Prostate gland (tissue), 2 donors: ENCODE measurements at regions not wholly inside any gene's neighbourhood (a gene's known extent, or its start where the extent isn't known, plus 50 kb on each side); places are given as distances from the start of the nearest gene placed in this dataset.
"Not testable (repeated sequence)": the region's sequence is repeated elsewhere in the genome, so short reads cannot be mapped to it uniquely, and the experiment has no call there.

ENCODE experiments used
- DNase-seq: peaks from one replicate; pipeline ENCODE4 v3.0.0-alpha.2; 2019; ENCODE audit warnings: low spot score
- H3K27ac ChIP-seq, 2 donors: fragments of 200-600 bp; sonication (generic); 2 replicates each; pipeline ENCODE4 v1.5.1; 2017 to 2019
- H3K27me3 ChIP-seq: fragments of 200-600 bp; sonication (generic); replicated peaks from 2 replicates; pipeline ENCODE4 v1.5.1; 2019; ENCODE audit not compliant: insufficient read depth
- H3K36me3 ChIP-seq, 2 donors: fragments of 200-600 bp; sonication (generic); 1 replicate in 1 of 2; 2 replicates in 1 of 2; pipeline versions ENCODE4 v1.5.1 to v1.8.1; 2017 to 2019
- H3K4me1 ChIP-seq: fragments of 200-600 bp; sonication (generic); replicated peaks from 2 replicates; pipeline ENCODE4 v1.5.1; 2019
- H3K4me3 ChIP-seq, 2 donors: fragments of 200-600 bp; sonication (generic); 2 replicates each; pipeline ENCODE4 v1.5.1; 2017 to 2019
- H3K9me3 ChIP-seq: fragments of 200-600 bp; sonication (generic); 2 replicates; pipeline ENCODE4 v1.5.1; 2017
- CTCF ChIP-seq, 4 experiments: fragments of 200-600 bp in 2 of 4; fragments of 450-650 bp in 2 of 4; sonication (generic) in 2 of 4; IDR thresholded peaks; 1 replicate in 3 of 4; 2 replicates in 1 of 4; pipeline ENCODE4 v1.5.1; 2016 to 2019; ENCODE audit warnings: antibody characterized with exemption in 4 of 4, mild to moderate bottlenecking in 2 of 4, moderate library complexity in 2 of 4
- POLR2A ChIP-seq: fragments of 450-650 bp; IDR thresholded peaks from one replicate; pipeline ENCODE4 v1.6.1; 2016; ENCODE audit warnings: antibody characterized with exemption, mild to moderate bottlenecking
- POLR2AphosphoS5 ChIP-seq: sonication (generic); formaldehyde crosslinking; IDR thresholded peaks from one replicate; pipeline ENCODE4 v1.6.1; 2017; ENCODE audit warnings: antibody characterized with exemption
- WGBS: methylation state at CpG from one replicate; pipeline ENCODE4 v1.1.5; 2018; 5-methylcytosine and 5-hydroxymethylcytosine counted together
- intact Hi-C: fragments of 100-400 bp; cut with DNase I; formaldehyde crosslinking; loops from one replicate; pipeline ENCODE4 v1.14.2; 2022

GRCh38 chr19:56980906-56981305 lies 138.9 kb upstream of the USP29 start:
- Histone ChIP-seq H3K27ac (no peak overlapping the region), H3K27me3 (no peaks in the 10 kb centered on the region), H3K4me1 (no peaks in the 10 kb centered on the region), H3K9me3 (no peaks in the 10 kb centered on the region), H3K36me3 (no peaks in the 10 kb centered on the region), H3K4me3 (no peak overlapping the region)
- 57% methylated on average over 16 of the region's 16 CpGs for WGBS
- no peak for DNase-seq
- TF ChIP-seq POLR2A (no peak), POLR2AphosphoS5 (no peak), CTCF (IDR thresholded peaks at IDR 0.05) (no peak)
- intact Hi-C loops = no loop called here

GRCh38 chr19:56981440-56981839 lies 138.3 kb upstream of the USP29 start:
- WGBS = 91% methylated on average over 10 of the region's 10 CpGs
- DNase-seq, H3K4me3 ChIP-seq, H3K4me1 ChIP-seq, H3K27ac ChIP-seq, intact Hi-C loops, H3K9me3 ChIP-seq, H3K36me3 ChIP-seq, H3K27me3 ChIP-seq: not testable (repeated sequence)

DNA sequence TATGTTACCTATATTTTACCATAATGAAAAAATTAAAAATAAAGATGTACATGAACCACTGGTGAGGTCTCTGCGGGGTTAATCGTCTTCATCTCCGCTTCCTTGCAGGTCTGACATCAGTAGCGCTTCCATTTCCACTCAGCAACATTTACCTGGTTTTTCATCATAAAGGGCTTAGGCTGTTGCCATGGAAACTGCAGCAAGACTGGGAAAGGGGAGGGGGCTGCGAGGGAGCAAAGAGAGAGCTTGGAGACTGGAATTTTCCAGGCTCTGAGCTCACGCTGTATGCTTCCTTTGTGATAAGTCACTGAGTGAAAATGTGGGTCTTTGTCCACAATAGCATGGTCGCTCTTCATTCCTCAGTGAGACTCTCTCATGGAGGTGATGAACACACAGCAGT lies 136.6 kb upstream of the USP29 start:
- no peaks in the 10 kb centered on the region for H3K9me3 ChIP-seq
- intact Hi-C loops = no loop called here
- no peaks in the 10 kb centered on the region for H3K4me1 ChIP-seq
- no peak overlapping the region for H3K27ac ChIP-seq
- H3K4me3 ChIP-seq = no peak overlapping the region
- WGBS = 31% methylated on average over 7 of the region's 7 CpGs
- TF ChIP-seq CTCF (IDR thresholded peaks at IDR 0.05) (no peak), POLR2AphosphoS5 (no peak), POLR2A (no peak)
- DNase-seq = no peak
- H3K27me3 ChIP-seq = no peaks in the 10 kb centered on the region
- H3K36me3 ChIP-seq = no peaks in the 10 kb centered on the region

DNA sequence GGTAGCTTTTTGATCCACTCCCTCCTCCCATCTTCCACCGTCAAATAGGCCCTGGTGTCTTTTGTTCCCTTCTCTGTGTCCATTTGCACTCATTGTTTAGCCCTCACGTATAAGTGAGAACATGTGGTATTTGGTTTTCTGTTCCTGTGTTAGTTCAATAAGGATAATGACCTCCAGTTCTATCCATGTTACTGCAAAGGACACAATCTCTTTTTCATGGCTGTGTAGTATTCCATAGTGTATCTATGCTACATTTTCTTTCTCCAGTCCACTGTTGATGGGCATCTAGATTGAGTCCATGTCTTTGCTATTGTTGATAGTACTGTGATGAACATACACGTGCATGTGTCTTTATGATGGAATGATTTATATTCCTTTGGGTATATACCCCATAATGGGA lies 136.0 kb upstream of the USP29 start:
- WGBS = 85% methylated on average over 3 of the region's 3 CpGs
- no peaks in the 10 kb centered on the region for H3K4me1 ChIP-seq
- no peaks in the 10 kb centered on the region for H3K36me3 ChIP-seq
- intact Hi-C loops = no loop called here
- H3K9me3 ChIP-seq = no peaks in the 10 kb centered on the region
- H3K4me3 ChIP-seq = no peak overlapping the region
- TF ChIP-seq CTCF (IDR thresholded peaks at IDR 0.05) (no peak), POLR2A (no peak), POLR2AphosphoS5 (no peak)
- DNase-seq = no peak
- no peaks in the 10 kb centered on the region for H3K27me3 ChIP-seq
- H3K27ac ChIP-seq = no peak overlapping the region

- WGBS = 67% methylated on average over 9 of the region's 9 CpGs
These were observed 133.4 kb upstream of the USP29 start for GRCh38 chr19:56986386-56986785.

More at GRCh38 chr19:56986386-56986785, 133.4 kb upstream of the USP29 start:
- Histone ChIP-seq H3K4me3 (no peak overlapping the region), H3K9me3 (no peaks in the 10 kb centered on the region), H3K27ac (no peak overlapping the region), H3K27me3 (no peaks in the 10 kb centered on the region), H3K4me1 (no peaks in the 10 kb centered on the region), H3K36me3 (no peaks in the 10 kb centered on the region)
- DNase-seq = no peak
- intact Hi-C loops = no loop called here
- TF ChIP-seq POLR2A (no peak), CTCF (IDR thresholded peaks at IDR 0.05) (no peak), POLR2AphosphoS5 (no peak)
